RWPE2 (cell line): ENCODE measurements at regions not wholly inside any gene's neighbourhood (a gene's known extent, or its start where the extent isn't known, plus 50 kb on each side); places are given as distances from the start of the nearest gene placed in this dataset.
A peak's percentile ranks its signal among the peaks of the same experiment; 100 is the strongest.

Experiments used
- ATAC-seq: fragments of 200-7000 bp; cut with Tn5 transposase; 3 replicates; pipeline ENCODE4 v1.9.1; 2021; ENCODE audit warnings: low read depth
- DNase-seq: peaks from one replicate; pipeline ENCODE4 v3.0.0-alpha.2; 2020; ENCODE audit warnings: low spot score
- H3K27ac ChIP-seq: fragments of 450-650 bp; 2 replicates; pipeline ENCODE4 v1.5.1; 2017; ENCODE audit warnings: mild to moderate bottlenecking; ENCODE audit not compliant: poor library complexity, severe bottlenecking
- H3K27me3 ChIP-seq: fragments of 250-450 bp; sonication (Bioruptor Pico); 2 replicates; pipeline ENCODE4 v1.5.1; 2021; ENCODE audit warnings: mild to moderate bottlenecking, moderate library complexity; ENCODE audit not compliant: insufficient read depth, poor library complexity, severe bottlenecking
- H3K36me3 ChIP-seq: fragments of 250-450 bp; sonication (Bioruptor Pico); 2 replicates; pipeline ENCODE4 v1.5.1; 2020; ENCODE audit warnings: low read depth, mild to moderate bottlenecking, moderate library complexity
- H3K4me1 ChIP-seq: fragments of 250-450 bp; sonication (Bioruptor Pico); 2 replicates; pipeline ENCODE4 v1.5.1; 2021; ENCODE audit warnings: mild to moderate bottlenecking, moderate library complexity; ENCODE audit not compliant: insufficient read depth, poor library complexity, severe bottlenecking
- H3K4me3 ChIP-seq: fragments of 250-450 bp; sonication (Bioruptor Pico); 2 replicates; pipeline ENCODE4 v1.5.1; 2021; ENCODE audit warnings: mild to moderate bottlenecking, moderate library complexity; ENCODE audit not compliant: severe bottlenecking
- H3K9me3 ChIP-seq: fragments of 250-450 bp; sonication (Bioruptor Pico); 2 replicates; pipeline ENCODE4 v1.5.1; 2021; ENCODE audit warnings: mild to moderate bottlenecking, moderate library complexity; ENCODE audit not compliant: severe bottlenecking
- TF ChIP-seq, protein P1 (sequence below): fragments of 450-650 bp; IDR thresholded peaks from one replicate; pipeline ENCODE4 v1.5.1; 2017; ENCODE audit warnings: mild to moderate bottlenecking, moderate library complexity; ENCODE audit not compliant: poor library complexity, severe bottlenecking

DNA sequence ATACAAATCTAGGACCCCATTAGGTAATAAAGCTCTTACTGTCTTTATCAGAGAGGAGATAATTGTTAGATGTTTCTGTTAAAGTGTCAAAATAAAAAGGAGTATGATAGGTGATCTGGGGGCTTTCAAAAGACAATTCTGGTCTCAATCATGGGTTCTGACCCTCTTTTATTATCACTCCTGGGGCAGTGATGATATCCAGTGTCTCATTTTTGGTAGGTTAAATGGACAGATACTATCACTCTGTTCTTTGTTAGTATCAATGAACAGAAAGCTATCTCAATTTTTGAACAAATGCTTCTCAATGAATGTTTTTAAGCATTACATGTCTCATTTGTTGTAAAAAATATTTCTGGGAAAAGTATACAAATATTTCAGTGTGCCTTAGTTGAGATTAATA is 405.9 kb downstream of the MLLT3 start:
- TF ChIP-seq, protein P1, sequence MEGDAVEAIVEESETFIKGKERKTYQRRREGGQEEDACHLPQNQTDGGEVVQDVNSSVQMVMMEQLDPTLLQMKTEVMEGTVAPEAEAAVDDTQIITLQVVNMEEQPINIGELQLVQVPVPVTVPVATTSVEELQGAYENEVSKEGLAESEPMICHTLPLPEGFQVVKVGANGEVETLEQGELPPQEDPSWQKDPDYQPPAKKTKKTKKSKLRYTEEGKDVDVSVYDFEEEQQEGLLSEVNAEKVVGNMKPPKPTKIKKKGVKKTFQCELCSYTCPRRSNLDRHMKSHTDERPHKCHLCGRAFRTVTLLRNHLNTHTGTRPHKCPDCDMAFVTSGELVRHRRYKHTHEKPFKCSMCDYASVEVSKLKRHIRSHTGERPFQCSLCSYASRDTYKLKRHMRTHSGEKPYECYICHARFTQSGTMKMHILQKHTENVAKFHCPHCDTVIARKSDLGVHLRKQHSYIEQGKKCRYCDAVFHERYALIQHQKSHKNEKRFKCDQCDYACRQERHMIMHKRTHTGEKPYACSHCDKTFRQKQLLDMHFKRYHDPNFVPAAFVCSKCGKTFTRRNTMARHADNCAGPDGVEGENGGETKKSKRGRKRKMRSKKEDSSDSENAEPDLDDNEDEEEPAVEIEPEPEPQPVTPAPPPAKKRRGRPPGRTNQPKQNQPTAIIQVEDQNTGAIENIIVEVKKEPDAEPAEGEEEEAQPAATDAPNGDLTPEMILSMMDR = no peak
- ATAC-seq = no peak
- H3K36me3 ChIP-seq = no peaks in the 10 kb centered on the region

DNA sequence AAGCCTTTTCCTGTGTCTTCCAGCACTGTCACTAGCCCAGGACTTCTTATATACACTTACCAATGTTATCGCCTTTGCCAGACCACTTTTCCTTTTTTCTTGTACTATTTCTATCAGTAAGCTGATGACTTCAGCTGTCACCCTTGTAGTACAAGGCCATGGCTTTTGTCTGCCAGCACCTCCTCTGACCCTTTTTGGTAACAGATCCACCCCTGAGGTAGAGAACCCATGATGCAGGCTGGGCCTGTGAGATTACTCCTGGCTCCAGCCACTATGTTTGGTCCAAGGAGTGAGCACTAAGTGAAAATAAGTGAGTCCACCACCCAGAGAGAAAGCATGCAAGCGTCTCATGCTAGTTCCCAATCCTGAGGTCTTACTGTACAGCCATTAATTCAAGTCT is 406.7 kb downstream of the MLLT3 start:
- Histone ChIP-seq H3K36me3 (no peaks in the 10 kb centered on the region), H3K4me1 (peaks cover 6% of the 10 kb centered on the region), H3K27me3 (no peaks in the 10 kb centered on the region), H3K4me3 (no peak overlapping the region), H3K27ac (no peak overlapping the region), H3K9me3 (no peaks in the 10 kb centered on the region)
- no peak for DNase-seq
- no peak for ATAC-seq
- TF ChIP-seq, protein P1 = no peak

More for the DNA sequence above, 405.9 kb downstream of the MLLT3 start:
- no peak overlapping the region for H3K4me3 ChIP-seq
- no peak for DNase-seq
- no peak overlapping the region for H3K27ac ChIP-seq
- no peaks in the 10 kb centered on the region for H3K9me3 ChIP-seq
- H3K27me3 ChIP-seq = no peaks in the 10 kb centered on the region
- peaks cover 6% of the 10 kb centered on the region for H3K4me1 ChIP-seq

DNA sequence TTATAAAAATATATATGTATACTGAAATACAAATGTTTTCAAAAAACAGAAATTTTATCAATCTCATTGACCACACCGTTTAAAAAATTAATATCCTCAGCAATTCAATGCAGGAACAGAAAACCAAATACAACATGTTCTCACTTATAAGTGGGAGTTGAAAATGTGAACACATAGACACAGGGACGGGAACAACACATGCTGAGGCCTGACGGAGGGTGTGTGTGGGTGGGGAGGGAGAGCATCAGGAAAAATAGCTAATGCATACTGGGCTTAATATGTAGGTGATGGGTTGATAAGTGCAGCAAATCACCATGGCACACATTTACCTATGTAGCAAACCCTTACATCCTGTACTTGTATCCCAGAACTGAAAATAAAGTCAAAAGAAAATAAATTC is 409.5 kb downstream of the MLLT3 start:
- H3K4me3 ChIP-seq = no peak overlapping the region
- no peaks in the 10 kb centered on the region for H3K9me3 ChIP-seq
- DNase-seq (no peak), ATAC-seq (no peak)
- H3K27me3 ChIP-seq = no peaks in the 10 kb centered on the region
- no peaks in the 10 kb centered on the region for H3K36me3 ChIP-seq
- TF ChIP-seq, protein P1 = no peak
- H3K27ac ChIP-seq = no peak overlapping the region
- H3K4me1 ChIP-seq = no peaks in the 10 kb centered on the region

DNA sequence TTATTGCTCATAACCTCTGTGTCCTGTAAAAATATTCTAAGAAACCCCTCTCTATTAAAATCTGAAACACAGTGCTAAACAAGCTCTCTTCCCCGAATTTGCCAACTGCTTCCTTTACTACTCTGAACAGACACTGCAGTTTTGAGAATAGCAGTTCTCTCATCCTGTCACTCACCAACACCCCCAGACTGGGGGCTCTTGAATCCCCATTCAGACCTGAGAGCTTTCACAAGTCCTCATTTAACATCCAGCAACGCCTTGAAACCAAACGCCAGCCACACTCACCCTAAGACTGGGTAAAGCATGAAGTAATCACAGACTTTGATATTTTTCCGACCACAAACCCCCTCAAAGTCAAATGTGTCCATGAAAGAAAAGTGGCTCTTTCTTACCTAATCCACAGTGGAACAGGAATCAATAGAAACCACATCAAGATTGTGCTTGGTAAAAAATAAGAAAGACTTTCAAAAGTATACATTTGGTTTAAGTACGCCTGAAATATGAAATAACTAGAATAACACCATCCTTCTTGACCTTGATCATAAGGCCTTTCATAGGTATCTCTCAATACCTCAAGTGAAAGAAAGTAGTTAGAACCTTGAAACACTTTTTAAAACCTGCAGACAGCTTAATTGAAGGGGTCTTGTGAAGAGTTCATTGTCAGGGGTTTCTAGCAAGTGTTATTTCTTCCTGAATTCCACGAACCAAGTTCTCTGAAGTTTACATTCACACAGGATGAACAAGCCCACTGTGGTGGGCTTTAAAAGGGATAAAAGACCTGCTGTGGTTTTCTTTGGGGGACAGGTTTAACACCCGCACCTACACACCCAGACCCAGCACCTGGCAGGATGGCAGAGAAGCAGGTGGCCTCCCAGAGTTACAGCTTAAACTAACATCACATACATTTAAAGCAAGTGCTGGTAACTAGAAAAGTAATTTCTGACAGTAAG is 412.6 kb downstream of the MLLT3 start:
- no peak for DNase-seq
- Histone ChIP-seq H3K4me3 (no peak overlapping the region), H3K27ac (no peak overlapping the region), H3K27me3 (no peaks in the 10 kb centered on the region), H3K36me3 (no peaks in the 10 kb centered on the region), H3K4me1 (peaks cover 7% of the 10 kb centered on the region), H3K9me3 (no peaks in the 10 kb centered on the region)
- TF ChIP-seq, protein P1 = no peak
- no peak; the same call in 2 of the 3 replicates for ATAC-seq

DNA sequence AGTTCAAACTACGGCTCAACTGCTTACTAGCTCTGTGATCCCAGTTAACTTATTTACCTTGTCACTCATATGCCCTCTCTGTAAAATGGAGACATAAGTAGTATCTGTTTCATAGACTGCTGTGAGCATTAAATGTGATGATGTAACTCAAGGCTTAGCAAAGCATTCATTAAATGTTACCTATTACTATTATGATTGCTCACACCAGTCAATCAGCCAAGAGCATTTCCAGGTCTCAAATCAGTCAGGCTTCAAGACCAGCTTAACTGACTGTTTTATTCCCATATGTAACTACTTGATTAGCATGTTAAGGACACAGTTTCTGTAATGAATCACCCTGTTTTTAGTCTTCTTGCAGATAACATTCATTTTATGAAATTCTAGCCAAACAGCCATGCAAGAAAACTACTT is 413.3 kb downstream of the MLLT3 start:
- TF ChIP-seq, protein P1 = no peak
- Histone ChIP-seq H3K27me3 (no peaks in the 10 kb centered on the region), H3K4me1 (peaks cover 7% of the 10 kb centered on the region), H3K4me3 (no peak overlapping the region), H3K36me3 (no peaks in the 10 kb centered on the region), H3K27ac (no peak overlapping the region), H3K9me3 (no peaks in the 10 kb centered on the region)
- no peak for DNase-seq
- ATAC-seq = peak; percentile 27; the same call in 2 of the 3 replicates
